GM12874 (cell line): ENCODE measurements at regions not wholly inside any gene's neighbourhood (a gene's known extent, or its start where the extent isn't known, plus 50 kb on each side); places are given as distances from the start of the nearest gene placed in this dataset.

Source experiments
- CTCF ChIP-seq: IDR thresholded peaks from 2 replicates; pipeline ENCODE4 v1.5.1; 2011; ENCODE audit warnings: low read depth, mild to moderate bottlenecking, control low read depth, low read length, moderate library complexity; ENCODE audit not compliant: insufficient read depth

GRCh38 chr5:66307647-66308241, 163.6 kb downstream of the SREK1 start:
- peak; percentile 61; the same call in 1 of the 2 replicates for TF ChIP-seq CTCF

- no peak for TF ChIP-seq CTCF
Observed at GRCh38 chr5:66312266-66312665, 168.2 kb downstream of the SREK1 start.

- TF ChIP-seq CTCF = no peak
Observed at GRCh38 chr5:66315784-66316183, 171.7 kb downstream of the SREK1 start.

- no peak for TF ChIP-seq CTCF
Observed at GRCh38 chr5:66322786-66323528, 178.9 kb downstream of the SREK1 start.

- TF ChIP-seq CTCF = no peak
Observed at GRCh38 chr5:66323529-66323895, 179.4 kb downstream of the SREK1 start.

GRCh38 chr5:66324357-66324756, 180.3 kb downstream of the SREK1 start:
- no peak for TF ChIP-seq CTCF

GRCh38 chr5:66326276-66326675, 182.2 kb downstream of the SREK1 start:
- no peak for TF ChIP-seq CTCF
